PC-9 (cell line): ENCODE measurements at regions not wholly inside any gene's neighbourhood (a gene's known extent, or its start where the extent isn't known, plus 50 kb on each side); places are given as distances from the start of the nearest gene placed in this dataset.

ENCODE experiments used
- EZH2 ChIP-seq: fragments of 200-600 bp; sonication (generic); IDR thresholded peaks from 2 replicates; pipeline ENCODE4 v1.8.0; 2017; ENCODE audit warnings: antibody characterized with exemption, low read depth
- TF ChIP-seq, protein P1 (sequence below): fragments of 200-600 bp; sonication (generic); conservative IDR thresholded peaks from 2 replicates; pipeline ENCODE4 v1.6.1; 2017; ENCODE audit warnings: mixed run types, antibody characterized with exemption, mild to moderate bottlenecking, moderate library complexity

DNA sequence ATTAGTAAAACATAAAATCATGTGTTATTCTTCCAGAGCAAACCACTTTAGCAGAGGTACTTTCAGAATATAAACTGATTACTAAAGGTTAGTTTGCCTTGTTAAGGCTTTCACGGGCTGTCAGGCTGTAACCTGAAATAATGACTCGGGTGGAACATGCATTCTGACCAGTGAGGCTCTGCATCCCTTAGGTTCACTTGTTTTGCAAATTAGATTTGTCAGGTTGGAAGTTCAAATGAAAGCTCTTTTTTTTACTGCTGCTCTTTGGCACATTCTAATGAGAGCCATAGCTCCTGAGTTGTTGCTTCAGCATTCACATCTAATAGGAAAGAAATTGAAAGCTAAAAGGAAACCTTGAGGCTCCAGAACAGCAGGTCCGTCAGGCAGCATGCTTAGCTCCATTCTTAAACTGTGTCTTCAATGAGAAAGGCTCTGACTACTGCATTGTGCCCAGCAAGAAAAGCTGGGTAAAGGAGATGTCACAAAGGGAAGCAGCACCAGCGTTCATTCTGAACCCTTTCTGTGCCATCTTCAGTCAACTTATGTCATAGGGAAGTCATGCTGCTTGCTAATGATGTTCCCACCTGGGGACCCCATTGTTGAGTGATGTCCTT, 445.5 kb upstream of the FBXO33 start:
- TF ChIP-seq, protein P1, sequence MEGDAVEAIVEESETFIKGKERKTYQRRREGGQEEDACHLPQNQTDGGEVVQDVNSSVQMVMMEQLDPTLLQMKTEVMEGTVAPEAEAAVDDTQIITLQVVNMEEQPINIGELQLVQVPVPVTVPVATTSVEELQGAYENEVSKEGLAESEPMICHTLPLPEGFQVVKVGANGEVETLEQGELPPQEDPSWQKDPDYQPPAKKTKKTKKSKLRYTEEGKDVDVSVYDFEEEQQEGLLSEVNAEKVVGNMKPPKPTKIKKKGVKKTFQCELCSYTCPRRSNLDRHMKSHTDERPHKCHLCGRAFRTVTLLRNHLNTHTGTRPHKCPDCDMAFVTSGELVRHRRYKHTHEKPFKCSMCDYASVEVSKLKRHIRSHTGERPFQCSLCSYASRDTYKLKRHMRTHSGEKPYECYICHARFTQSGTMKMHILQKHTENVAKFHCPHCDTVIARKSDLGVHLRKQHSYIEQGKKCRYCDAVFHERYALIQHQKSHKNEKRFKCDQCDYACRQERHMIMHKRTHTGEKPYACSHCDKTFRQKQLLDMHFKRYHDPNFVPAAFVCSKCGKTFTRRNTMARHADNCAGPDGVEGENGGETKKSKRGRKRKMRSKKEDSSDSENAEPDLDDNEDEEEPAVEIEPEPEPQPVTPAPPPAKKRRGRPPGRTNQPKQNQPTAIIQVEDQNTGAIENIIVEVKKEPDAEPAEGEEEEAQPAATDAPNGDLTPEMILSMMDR = no peak
- no peak for TF ChIP-seq EZH2
